ENCODE measurements at regions not wholly inside any gene's neighbourhood (a gene's known extent, or its start where the extent isn't known, plus 50 kb on each side); places are given as distances from the start of the nearest gene placed in this dataset.

DNA sequence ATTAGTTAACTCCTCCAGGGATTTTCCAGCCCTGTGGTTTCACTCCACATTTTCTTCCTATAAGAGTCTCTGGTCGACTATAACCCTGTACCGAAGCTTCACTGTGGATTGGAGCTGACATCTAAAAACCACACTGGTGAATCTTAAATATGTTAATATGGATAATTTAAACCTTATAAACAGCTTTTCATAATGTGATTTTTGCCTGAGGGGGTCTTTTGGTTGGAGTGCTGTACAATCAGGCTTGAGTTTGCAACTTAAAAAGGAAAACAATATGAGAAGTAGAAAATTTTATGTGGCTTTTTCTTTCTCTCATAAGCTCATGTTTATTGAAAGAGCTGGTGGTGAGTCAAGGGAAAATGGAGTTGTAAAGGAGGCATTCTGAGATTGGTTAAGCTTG is 313.7 kb downstream of the VPS13C start:
- no peak for DNase-seq (ENCODE audit: low read depth)
- H3K4me3 ChIP-seq (ENCODE audit: low read depth, low read length), result no peak overlapping the region
- no peak for TF ChIP-seq CTCF (IDR thresholded peaks at IDR 0.05; ENCODE audit: control insufficient read depth, extremely low read depth, insufficient read depth)

DNA sequence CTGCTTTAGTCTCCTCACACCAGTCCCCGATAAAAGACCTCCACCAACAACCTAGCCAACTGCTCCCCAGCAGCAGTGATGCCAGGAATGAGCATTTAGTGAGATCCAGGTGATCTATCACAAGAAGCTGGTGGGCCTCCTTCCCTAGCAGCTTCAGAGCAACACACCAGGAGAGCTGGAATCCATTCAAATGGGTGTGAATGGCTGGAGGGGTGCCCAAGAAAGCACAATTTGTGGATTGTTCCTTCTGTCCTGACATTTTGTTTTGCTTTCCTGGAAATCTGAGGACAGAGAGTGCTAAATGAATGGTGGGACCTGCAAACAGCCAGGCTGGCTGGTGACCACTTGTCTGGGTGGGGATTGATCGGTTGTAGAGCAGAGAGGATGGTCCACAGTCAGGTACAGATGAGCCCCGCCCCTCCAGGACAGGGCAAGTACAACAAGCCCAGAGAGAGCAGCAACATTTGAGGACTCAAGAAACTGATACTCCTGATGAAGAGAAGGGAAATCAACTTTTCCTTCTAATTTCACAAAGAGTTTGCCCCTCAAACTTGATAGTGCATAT is 316.8 kb downstream of the VPS13C start:
- no peak for TF ChIP-seq CTCF (IDR thresholded peaks at IDR 0.05; ENCODE audit: control insufficient read depth, extremely low read depth, insufficient read depth)
- H3K4me3 ChIP-seq (ENCODE audit: low read depth, low read length), result no peak overlapping the region
- no peak for DNase-seq (ENCODE audit: low read depth)

DNA sequence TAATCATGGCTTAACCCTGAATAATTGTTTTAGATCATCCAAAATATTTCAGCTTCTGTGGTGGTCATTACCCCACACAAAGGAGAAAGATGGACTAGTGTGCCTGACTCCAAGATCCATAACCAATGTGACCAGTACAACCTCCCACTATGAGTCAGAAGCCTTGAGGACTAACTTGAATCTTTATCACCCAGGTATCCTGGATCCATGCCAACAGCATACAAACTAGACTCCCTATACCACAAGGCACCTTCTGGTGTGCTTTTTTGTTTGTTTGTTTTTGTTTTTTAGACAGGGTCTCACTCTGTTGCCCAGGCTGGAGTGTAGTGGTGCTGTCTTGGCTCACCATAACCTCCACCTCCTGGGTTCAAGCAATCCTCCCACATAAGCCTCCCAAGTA is 317.7 kb downstream of the VPS13C start:
- TF ChIP-seq CTCF (IDR thresholded peaks at IDR 0.05; ENCODE audit: control insufficient read depth, extremely low read depth, insufficient read depth), result no peak
- no peak overlapping the region for H3K4me3 ChIP-seq (ENCODE audit: low read depth, low read length)
- no peak for DNase-seq (ENCODE audit: low read depth)

- no peak overlapping the region for H3K4me3 ChIP-seq (ENCODE audit: low read depth, low read length)
- DNase-seq (ENCODE audit: low read depth), result no peak
- TF ChIP-seq CTCF (IDR thresholded peaks at IDR 0.05; ENCODE audit: control insufficient read depth, extremely low read depth, insufficient read depth), result no peak
Observed at GRCh38 chr15:61736790-61737189, 323.5 kb downstream of the VPS13C start.

DNA sequence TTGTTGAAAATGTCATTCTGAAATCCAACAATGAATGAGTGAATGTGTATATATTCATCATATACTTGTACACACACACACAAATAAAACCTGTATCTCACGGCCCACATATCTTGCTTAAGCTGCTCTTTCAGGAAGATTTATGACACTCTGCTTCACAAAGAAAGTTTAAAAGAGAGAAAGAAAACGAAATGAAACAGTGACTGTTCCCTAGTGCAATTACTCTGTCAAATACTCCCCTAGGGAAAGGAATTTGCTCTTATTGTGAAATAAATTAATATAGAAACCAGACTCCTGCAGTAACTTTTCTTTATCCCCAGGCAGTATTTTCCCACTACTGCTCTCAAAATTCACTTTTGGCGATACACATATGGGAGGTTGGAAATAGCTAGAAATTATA is 329.1 kb downstream of the VPS13C start:
- TF ChIP-seq CTCF (IDR thresholded peaks at IDR 0.05; ENCODE audit: control insufficient read depth, extremely low read depth, insufficient read depth), result no peak
- no peak overlapping the region for H3K4me3 ChIP-seq (ENCODE audit: low read depth, low read length)
- DNase-seq (ENCODE audit: low read depth), result no peak

GRCh38 chr15:61729646-61730045 is 330.6 kb downstream of the VPS13C start:
- DNase-seq (ENCODE audit: low read depth), result no peak
- no peak for TF ChIP-seq CTCF (IDR thresholded peaks at IDR 0.05; ENCODE audit: control insufficient read depth, extremely low read depth, insufficient read depth)
- no peak overlapping the region for H3K4me3 ChIP-seq (ENCODE audit: low read depth, low read length)

DNA sequence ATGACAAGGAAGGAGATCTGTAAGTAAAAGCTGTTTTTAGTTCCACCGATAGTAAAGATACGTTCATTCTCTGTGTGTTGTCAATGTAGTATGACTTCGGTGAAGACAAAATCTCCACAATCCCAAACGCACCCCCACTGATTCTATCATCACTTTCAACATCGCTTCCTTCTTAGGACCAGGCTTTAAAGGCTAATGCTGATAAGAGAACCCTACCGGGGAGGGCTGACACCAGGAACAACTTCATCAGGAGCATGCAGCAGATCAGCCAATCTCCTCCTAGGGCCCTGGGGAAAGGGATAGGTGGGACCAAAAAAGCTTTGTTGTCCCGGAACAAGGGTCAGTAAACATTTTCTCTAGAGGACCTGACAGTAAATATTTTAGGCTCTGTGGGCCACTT is 334.1 kb downstream of the VPS13C start:
- no peak for DNase-seq (ENCODE audit: low read depth)
- no peak overlapping the region for H3K4me3 ChIP-seq (ENCODE audit: low read depth, low read length)
- TF ChIP-seq CTCF (IDR thresholded peaks at IDR 0.05; ENCODE audit: control insufficient read depth, extremely low read depth, insufficient read depth), result no peak
